SU-DHL-6 (cell line): ENCODE measurements at regions not wholly inside any gene's neighbourhood (a gene's known extent, or its start where the extent isn't known, plus 50 kb on each side); places are given as distances from the start of the nearest gene placed in this dataset.

Experiments
- H2AFZ ChIP-seq: fragments of 200-600 bp; sonication (generic); 2 replicates; pipeline ENCODE4 v1.6.1; 2014; ENCODE audit warnings: low read depth, mild to moderate bottlenecking, moderate library complexity, mixed read lengths, antibody characterized with exemption, low read length; ENCODE audit not compliant: severe bottlenecking
- H3F3A ChIP-seq: fragments of 200-600 bp; shearing (Covaris generic); 2 replicates; pipeline ENCODE4 v1.6.0; 2016; ENCODE audit warnings: antibody characterized with exemption, mild to moderate bottlenecking; ENCODE audit not compliant: insufficient read depth
- H3K27ac ChIP-seq: fragments of 200-600 bp; sonication (generic); 2 replicates; pipeline ENCODE4 v1.5.1; 2016; ENCODE audit warnings: low read depth, mild to moderate bottlenecking, low read length, moderate library complexity, mixed read lengths
- H3K27me3 ChIP-seq: fragments of 200-600 bp; sonication (generic), shearing (Covaris generic); 2 replicates; pipeline ENCODE4 v1.6.0; 2014; ENCODE audit warnings: mild to moderate bottlenecking, low read length
- H3K36me3 ChIP-seq: fragments of 200-600 bp; sonication (generic); 2 replicates; pipeline ENCODE4 v1.6.1; 2014; ENCODE audit warnings: mild to moderate bottlenecking, low read length, mixed read lengths
- H3K4me2 ChIP-seq: fragments of 300-600, 200-600 bp; shearing (Covaris generic), sonication (generic); 2 replicates; pipeline ENCODE4 v1.6.0; 2014; ENCODE audit warnings: low read length, low read depth, mild to moderate bottlenecking; ENCODE audit not compliant: poor library complexity, severe bottlenecking
- H3K4me3 ChIP-seq: fragments of 200-600 bp; sonication (generic); 2 replicates; pipeline ENCODE4 v1.5.1; 2014; ENCODE audit warnings: antibody characterized with exemption, low read length, mild to moderate bottlenecking, mixed read lengths; ENCODE audit not compliant: insufficient read depth, poor library complexity, severe bottlenecking
- H3K79me2 ChIP-seq: fragments of 200-600 bp; sonication (generic); 2 replicates; pipeline ENCODE4 v1.6.1; 2014; ENCODE audit warnings: mild to moderate bottlenecking, low read length, moderate library complexity; ENCODE audit not compliant: insufficient read depth
- H3K9ac ChIP-seq: fragments of 200-600 bp; sonication (generic); 2 replicates; pipeline ENCODE4 v1.7.0; 2014; ENCODE audit warnings: mild to moderate bottlenecking, low read length
- H3K9me2 ChIP-seq: fragments of 200-600 bp; sonication (generic); replicated peaks from 2 replicates; pipeline ENCODE4 v1.6.1; 2014; ENCODE audit warnings: low read length; ENCODE audit not compliant: insufficient read depth
- H3K9me3 ChIP-seq: fragments of 200-600 bp; sonication (generic); 2 replicates; pipeline ENCODE4 v1.6.1; 2014; ENCODE audit warnings: low read length, mixed read lengths; ENCODE audit not compliant: insufficient read depth
- H4K20me1 ChIP-seq: fragments of 200-600 bp; sonication (generic); 2 replicates; pipeline ENCODE4 v1.6.1; 2014; ENCODE audit warnings: low read depth, mild to moderate bottlenecking, antibody characterized with exemption, low read length, moderate library complexity, mixed read lengths
- EZH2phosphoT487 ChIP-seq: fragments of 200-600 bp; sonication (generic), shearing (Covaris generic); conservative IDR thresholded peaks from 2 replicates; pipeline ENCODE4 v1.6.1; 2018; ENCODE audit warnings: mild to moderate bottlenecking, antibody characterized with exemption, low read length, moderate library complexity, mixed read lengths
- TF ChIP-seq, protein P1 (sequence below): fragments of 200-600 bp; sonication (generic); IDR thresholded peaks from one replicate; pipeline ENCODE4 v1.5.1; 2017; ENCODE audit warnings: antibody characterized with exemption, mild to moderate bottlenecking, low read length, moderate library complexity; ENCODE audit not compliant: insufficient read depth, poor library complexity, severe bottlenecking

DNA sequence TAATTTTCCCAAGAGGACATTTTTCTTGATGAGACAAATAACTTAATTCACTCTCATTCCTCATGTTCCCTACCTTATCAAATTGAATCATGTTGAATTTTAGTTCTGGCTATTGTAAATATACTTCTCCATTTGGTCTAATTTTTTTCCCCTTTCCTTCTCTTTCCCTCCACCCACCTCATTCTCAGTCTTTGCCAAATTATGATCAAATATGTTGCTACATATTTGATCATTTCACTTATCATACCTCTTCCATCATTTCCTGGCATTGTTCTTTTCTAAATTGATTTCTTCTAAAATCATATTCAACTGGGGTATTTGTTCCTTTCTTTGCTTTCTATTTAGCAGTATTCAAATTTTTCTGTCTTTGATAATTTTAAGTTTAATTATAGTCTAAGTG, 52.3 kb downstream of the HDGFL1 start:
- Histone ChIP-seq H3K4me3 (no peak overlapping the region), H3K4me2 (no peak overlapping the region), H3K27me3 (no peaks in the 10 kb centered on the region), H2AFZ (no peak overlapping the region), H4K20me1 (no peaks in the 10 kb centered on the region; the same call in 1 of the 2 replicates), H3K9ac (no peak overlapping the region), H3K9me2 (no peaks in the 10 kb centered on the region), H3K79me2 (no peaks in the 10 kb centered on the region), H3K36me3 (peaks cover 7% of the 10 kb centered on the region; the same call in 1 of the 2 replicates), H3K9me3 (no peaks in the 10 kb centered on the region), H3F3A (no peaks in the 10 kb centered on the region), H3K27ac (no peak overlapping the region)
- no peak for TF ChIP-seq EZH2phosphoT487
- TF ChIP-seq, protein P1, sequence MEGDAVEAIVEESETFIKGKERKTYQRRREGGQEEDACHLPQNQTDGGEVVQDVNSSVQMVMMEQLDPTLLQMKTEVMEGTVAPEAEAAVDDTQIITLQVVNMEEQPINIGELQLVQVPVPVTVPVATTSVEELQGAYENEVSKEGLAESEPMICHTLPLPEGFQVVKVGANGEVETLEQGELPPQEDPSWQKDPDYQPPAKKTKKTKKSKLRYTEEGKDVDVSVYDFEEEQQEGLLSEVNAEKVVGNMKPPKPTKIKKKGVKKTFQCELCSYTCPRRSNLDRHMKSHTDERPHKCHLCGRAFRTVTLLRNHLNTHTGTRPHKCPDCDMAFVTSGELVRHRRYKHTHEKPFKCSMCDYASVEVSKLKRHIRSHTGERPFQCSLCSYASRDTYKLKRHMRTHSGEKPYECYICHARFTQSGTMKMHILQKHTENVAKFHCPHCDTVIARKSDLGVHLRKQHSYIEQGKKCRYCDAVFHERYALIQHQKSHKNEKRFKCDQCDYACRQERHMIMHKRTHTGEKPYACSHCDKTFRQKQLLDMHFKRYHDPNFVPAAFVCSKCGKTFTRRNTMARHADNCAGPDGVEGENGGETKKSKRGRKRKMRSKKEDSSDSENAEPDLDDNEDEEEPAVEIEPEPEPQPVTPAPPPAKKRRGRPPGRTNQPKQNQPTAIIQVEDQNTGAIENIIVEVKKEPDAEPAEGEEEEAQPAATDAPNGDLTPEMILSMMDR = no peak

DNA sequence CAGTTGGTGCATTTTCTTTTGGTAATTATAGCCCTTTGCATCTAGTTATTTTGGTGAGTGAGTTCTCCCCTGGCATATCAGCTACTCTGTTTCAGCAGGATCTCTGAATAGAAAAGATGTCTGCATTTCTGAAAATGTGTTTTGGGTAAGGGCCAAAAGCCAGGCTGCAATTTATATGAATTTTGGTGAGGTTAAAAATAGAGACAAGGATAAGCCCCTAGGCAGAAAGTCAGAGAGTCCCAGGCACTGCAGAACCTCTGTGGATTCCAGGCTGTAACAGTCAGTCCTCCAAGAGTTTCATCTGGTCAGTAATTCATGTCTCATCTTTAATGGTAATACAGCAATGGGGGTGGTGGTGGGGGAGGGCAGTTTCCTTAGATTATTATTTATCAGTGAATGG, 53.0 kb downstream of the HDGFL1 start:
- Histone ChIP-seq H3K27ac (no peak overlapping the region), H3K9me3 (no peaks in the 10 kb centered on the region), H3F3A (no peaks in the 10 kb centered on the region), H4K20me1 (no peaks in the 10 kb centered on the region; the same call in 1 of the 2 replicates), H3K4me2 (no peak overlapping the region), H3K9ac (no peak overlapping the region), H2AFZ (no peak overlapping the region), H3K36me3 (peaks cover 7% of the 10 kb centered on the region; the same call in 1 of the 2 replicates), H3K79me2 (no peaks in the 10 kb centered on the region), H3K9me2 (no peaks in the 10 kb centered on the region), H3K4me3 (no peak overlapping the region), H3K27me3 (no peaks in the 10 kb centered on the region)
- TF ChIP-seq EZH2phosphoT487 = no peak
- TF ChIP-seq, protein P1 = no peak

DNA sequence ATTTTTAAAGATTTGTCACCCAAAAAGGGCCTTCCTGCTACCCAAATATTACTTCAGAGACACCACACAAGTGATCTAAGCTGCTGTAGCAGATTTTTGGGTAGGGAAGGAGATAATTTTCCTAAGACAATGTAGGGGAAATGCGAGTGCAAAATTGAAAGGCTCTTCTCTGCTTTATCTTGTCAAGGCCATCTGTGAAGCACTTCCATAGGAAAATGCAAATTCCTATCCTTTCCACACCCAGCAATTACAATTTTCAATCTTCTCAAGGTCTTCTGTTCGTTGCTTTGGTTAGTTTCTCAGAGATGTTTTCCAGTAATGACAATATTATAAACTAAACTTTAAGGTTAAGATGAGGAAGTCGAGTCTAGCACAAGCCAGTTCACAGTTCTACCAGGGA, 53.4 kb downstream of the HDGFL1 start:
- H3K4me2 ChIP-seq = no peak overlapping the region
- no peak overlapping the region for H3K4me3 ChIP-seq
- H3K9ac ChIP-seq = no peak overlapping the region
- no peaks in the 10 kb centered on the region for H3K9me3 ChIP-seq
- no peak overlapping the region for H2AFZ ChIP-seq
- no peaks in the 10 kb centered on the region for H3K9me2 ChIP-seq
- no peaks in the 10 kb centered on the region for H3K27me3 ChIP-seq
- H3K27ac ChIP-seq = no peak overlapping the region
- H4K20me1 ChIP-seq = no peaks in the 10 kb centered on the region
- no peaks in the 10 kb centered on the region for H3F3A ChIP-seq
- H3K79me2 ChIP-seq = no peaks in the 10 kb centered on the region
- H3K36me3 ChIP-seq = peaks cover 7% of the 10 kb centered on the region; the same call in 1 of the 2 replicates
- no peak for TF ChIP-seq EZH2phosphoT487
- TF ChIP-seq, protein P1 = no peak
